Left kidney (tissue), 1 donor: ENCODE measurements at regions not wholly inside any gene's neighbourhood (a gene's known extent, or its start where the extent isn't known, plus 50 kb on each side); places are given as distances from the start of the nearest gene placed in this dataset.
A peak's percentile ranks its signal among the peaks of the same experiment; 100 is the strongest.
"Not testable (repeated sequence)": the region's sequence is repeated elsewhere in the genome, so short reads cannot be mapped to it uniquely, and the experiment has no call there.

Source experiments
- DNase-seq: peaks from one replicate; pipeline ENCODE4 v3.0.0-alpha.2; 2013

- DNase-seq, result no peak
Measured at GRCh38 chr3:144931590-144931989, 960.0 kb downstream of the DIPK2A start.

DNA sequence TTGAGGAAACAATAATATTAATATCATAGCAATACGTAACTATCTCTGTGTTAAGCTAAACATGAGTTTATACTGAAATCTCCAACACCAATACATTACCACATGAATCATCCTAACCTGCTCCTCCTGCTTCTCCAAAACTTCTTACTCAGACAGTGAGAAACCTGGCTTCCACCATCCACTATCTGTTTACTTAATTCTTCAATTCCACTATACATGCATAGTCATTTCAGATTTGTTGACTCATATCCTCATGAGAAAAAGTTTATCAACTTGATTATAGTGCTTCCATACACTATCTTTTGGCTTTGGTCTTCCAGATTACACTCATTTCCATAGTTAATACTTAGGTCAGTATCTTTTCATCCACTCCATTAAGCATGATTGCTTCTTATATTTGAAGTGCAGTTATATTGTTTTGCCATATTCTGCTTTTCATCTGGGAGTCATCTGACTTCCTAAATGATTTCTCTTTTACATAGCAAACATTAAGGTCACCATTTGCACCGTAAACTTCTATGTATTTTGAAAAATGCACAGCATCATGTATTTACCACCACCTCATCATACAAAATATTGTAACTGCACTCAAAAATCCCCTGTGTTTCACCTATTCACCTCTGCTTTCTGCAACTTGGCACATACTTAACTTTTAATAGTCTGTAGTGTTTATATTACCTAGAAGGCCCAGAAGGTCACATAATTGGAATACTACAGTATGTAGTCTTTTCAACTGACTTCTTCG lies 970.6 kb downstream of the DIPK2A start:
- DNase-seq, result no peak

DNA sequence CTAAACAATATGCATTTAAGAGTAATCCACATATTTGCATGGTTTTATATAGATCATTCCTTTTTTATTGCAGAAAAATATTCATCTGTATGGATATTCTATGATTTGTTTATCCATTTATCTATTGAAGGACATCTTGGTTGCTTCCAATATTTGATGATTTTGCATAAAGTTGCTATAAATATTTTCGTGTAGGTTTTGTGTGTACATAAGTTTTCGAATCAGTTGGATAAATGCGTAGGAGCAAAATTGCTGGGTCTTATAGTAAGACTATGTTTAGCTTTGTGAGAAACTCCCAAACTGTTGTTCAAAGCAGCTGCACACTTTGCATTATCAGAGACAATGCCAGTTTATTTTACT lies 971.2 kb downstream of the DIPK2A start:
- DNase-seq, result no peak

DNA sequence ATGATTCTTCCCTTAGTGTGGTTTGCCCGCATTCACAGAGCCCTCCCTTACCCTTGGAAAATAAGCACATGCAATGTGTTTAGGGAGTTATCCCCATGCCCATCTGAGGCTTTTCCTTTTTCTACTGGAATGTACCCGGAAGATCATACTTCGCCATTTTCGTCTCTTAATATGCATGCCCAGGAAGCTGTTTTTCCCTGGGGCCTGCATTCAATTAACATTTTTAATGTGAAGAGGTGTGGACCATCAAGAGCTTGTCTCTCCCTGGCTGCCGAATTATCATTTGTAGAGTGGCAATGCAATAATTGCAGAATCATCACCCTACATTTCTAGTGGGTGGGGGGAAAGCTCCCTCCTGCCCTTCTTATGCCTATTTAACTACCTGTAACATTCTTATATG lies 976.3 kb downstream of the DIPK2A start:
- DNase-seq, result no peak

- peak; percentile 50 for DNase-seq
Measured at GRCh38 chr3:144948711-144949110, 977.1 kb downstream of the DIPK2A start.

DNA sequence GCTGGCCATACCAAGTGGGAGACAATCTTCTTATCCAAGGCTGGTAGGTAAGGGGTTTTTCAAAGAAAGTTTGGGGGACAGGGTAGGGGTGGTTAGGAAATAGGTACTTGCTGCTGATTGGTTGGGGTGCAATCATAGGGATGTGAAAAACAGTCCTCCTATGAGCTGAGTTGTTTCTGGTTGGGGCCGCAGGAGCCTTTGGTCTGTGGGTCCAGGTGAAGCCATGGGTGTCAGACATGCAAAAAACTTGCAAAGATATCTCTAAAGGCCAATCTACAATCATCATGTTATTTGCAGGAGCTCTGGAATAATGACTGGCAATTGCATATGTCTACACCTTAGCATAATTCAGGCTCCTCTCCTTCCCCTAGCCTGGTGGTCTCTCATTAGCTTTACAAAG lies 982.3 kb downstream of the DIPK2A start:
- DNase-seq, result no peak

DNA sequence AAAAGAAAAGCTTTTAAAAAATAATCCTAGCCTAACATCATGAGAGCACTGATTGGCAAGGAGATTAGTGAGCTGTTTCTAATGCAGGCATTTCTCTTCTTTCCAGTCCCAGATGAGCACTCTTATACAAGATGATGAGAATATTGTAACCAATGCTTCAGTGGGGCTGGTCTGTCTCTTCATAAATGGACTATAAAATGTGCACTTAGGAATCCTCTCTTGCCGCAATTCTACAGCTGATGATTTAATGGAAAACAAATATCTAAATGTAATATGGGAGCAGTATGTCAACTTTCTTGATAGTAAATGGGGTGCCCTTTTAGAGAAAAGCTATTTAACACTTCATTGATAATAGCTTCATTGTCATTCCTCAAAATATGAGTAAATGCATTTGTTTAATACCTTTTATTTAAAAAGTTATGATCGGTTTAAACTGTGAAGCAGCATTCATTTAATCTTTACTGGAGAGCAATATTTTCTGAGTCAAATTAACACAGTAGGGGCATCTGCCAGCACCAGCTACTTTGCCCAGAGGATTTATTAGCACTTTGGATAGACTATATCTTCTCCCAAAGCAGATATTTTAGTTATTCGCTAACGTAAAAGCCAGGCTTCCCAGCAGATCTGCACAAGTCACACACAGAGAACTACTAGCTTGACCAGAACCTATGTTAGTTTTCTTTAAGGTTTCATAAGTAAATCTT lies 985.9 kb downstream of the DIPK2A start:
- no peak for DNase-seq

- DNase-seq, result no peak
Measured at GRCh38 chr3:144963810-144964209, 992.2 kb downstream of the DIPK2A start.

DNA sequence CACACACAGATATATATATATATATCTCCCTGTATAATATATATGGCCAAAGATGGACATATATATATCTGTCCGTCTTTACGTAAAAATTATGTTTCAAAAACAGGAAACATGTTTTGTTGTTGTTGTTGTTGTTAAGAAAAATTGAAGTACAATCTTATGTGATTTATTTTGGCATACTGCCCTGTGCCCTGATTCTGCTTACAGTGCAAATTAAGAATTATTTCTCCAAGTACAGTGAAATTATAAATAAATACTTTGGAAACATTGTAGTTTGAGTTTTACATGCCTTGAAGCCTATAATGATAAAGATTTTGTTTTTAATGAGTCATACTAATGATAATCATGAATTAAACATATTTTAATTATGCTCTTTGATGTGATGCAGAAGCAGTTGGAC lies 994.9 kb downstream of the DIPK2A start:
- DNase-seq, result no peak

- no peak for DNase-seq
Measured at GRCh38 chr3:144968750-144969350, 997.2 kb downstream of the DIPK2A start.

GRCh38 chr3:144984481-144984880 lies 1012.9 kb downstream of the DIPK2A start:
- not testable (repeated sequence) for DNase-seq

- no peak for DNase-seq
Measured at GRCh38 chr3:144989807-144990206, 1018.2 kb downstream of the DIPK2A start.

DNA sequence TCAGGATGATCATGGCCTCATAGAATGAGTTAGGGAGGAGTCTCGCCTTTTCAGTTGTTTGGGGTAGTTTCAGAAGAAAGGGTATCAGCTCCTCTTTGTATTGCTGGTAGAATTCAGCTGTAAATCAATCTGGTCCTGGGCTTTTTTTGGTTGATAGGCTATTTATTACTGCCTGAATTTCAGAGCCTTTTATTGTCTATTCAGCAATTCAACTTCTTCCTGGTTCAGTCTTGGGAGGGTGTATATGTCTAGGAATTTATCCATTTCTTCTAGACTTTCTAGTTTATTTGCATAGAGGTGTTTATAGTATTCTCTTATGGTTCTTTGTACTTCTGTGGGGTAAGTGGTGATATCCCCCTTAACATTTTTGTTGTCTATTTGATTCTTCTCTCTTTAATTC lies 1024.2 kb downstream of the DIPK2A start:
- no peak for DNase-seq

DNA sequence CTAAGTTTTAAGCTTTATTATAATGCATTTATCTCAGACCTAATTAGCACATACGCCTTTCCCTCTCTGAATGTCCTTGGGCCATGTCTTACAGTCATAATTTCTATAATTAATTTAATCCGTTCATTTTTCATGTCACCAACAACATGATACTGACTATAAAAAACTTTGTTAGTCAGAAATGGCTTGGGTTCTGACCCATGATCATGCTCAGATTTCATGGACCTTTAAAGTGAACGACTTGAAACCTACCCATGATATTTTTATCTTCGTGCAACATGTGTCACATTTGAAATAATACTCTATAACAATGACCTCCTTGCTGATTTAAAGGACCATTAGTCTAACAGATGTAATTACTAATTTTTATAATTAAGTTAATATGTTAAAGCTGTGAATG lies 1033.8 kb downstream of the DIPK2A start:
- DNase-seq, result no peak

DNA sequence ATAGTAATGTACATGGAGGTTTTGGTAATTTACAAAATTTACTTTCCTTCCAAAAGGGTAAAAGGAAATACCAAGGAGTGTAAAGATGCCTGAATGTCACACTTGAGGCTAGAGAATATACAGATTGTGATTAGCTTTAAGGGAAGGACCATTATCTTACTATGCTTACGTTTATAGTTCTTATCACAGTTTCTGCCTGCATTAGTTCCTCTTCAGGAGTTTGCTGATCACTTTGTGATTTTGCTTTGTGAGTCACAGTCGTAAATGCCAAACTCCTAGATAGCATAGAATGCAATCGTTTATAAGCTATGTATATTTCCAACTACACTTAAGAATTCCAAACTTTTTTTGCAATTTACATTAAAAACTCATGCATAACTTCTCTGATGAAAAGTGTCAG lies 1034.6 kb downstream of the DIPK2A start:
- DNase-seq, result no peak

GRCh38 chr3:145013931-145014330 lies 1042.3 kb downstream of the DIPK2A start:
- DNase-seq, result no peak

GRCh38 chr3:145015253-145015652 lies 1043.6 kb downstream of the DIPK2A start:
- no peak for DNase-seq

DNA sequence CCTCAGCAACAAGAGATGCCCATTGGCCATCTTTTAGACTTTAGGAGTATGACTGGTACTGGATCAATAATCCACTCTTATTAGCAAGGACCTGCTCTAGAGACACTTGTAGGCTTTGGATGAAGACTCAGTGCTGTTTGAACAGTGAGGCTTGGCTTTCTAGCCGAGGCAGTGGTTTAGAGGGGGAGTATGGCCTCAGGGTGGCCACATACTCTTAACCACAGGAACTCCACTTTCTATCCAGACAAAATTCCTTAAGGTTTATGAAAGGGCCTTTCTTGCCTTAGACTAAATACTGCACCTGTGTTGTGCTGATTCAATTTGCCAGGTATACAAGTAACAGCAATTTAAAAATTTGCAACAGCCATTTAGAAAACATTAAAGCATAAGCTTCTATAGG lies 1046.3 kb downstream of the DIPK2A start:
- DNase-seq, result no peak

GRCh38 chr3:145022447-145022846 lies 1050.8 kb downstream of the DIPK2A start:
- DNase-seq, result no peak

DNA sequence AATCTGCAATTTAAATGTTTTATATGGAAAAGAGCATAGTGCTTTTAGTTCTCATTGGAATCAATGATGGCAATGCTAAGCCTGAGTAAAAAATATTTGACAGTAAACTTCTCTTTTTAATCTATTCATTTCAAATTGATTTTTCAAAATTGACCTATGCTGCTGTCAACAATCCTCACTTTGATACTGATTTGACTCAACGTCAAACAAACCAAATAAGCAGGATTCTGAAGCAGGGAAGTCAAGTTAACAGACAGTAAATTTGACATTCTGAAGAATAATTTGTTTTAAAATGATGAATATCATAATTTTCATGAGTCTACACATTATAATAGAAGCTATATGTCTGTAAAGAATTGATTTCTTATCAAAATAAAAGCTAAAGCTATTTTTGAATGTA lies 1053.1 kb downstream of the DIPK2A start:
- no peak for DNase-seq

- not testable (repeated sequence) for DNase-seq
Measured at GRCh38 chr3:145027186-145027585, 1055.6 kb downstream of the DIPK2A start.

GRCh38 chr3:145032791-145033190 lies 1061.2 kb downstream of the DIPK2A start:
- DNase-seq, result no peak

- no peak for DNase-seq
Measured at GRCh38 chr3:145035682-145036081, 1064.1 kb downstream of the DIPK2A start.

DNA sequence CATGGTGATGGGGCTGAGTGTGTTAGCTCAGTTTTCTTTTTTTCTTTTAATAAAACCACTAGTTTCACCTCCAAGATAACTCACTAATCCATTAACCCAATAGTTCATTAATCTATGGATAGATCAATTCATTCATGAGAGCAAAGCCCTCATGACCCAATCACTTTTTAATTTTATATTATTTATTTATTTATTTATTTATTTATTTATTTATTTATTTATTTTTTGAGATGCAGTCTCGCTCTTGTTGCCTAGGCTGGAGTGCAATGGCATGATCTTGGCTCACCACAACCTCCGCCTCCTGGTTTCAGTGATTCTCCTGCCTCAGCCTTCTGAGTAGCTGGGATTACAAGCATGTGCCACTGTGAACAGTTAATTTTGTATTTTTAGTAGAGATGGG lies 1082.4 kb downstream of the DIPK2A start:
- DNase-seq, result not testable (repeated sequence)
